ENCODE measurements at regions not wholly inside any gene's neighbourhood (a gene's known extent, or its start where the extent isn't known, plus 50 kb on each side); places are given as distances from the start of the nearest gene placed in this dataset.
"Not testable (repeated sequence)": the region's sequence is repeated elsewhere in the genome, so short reads cannot be mapped to it uniquely, and the experiment has no call there.

- no peak for TF ChIP-seq CTCF (IDR thresholded peaks at IDR 0.05; ENCODE audit: insufficient read depth, low read length)
- H3K4me3 ChIP-seq (ENCODE audit: low read depth, low read length), result no peak overlapping the region
- DNase-seq (ENCODE audit: low read depth), result no peak
Measured at GRCh38 chr18:43774497-43774896, 497.2 kb upstream of the SYT4 start.

- H3K4me3 ChIP-seq (ENCODE audit: low read depth, low read length), result no peak overlapping the region
- TF ChIP-seq CTCF (IDR thresholded peaks at IDR 0.05; ENCODE audit: insufficient read depth, low read length), result no peak
- no peak for DNase-seq (ENCODE audit: low read depth)
Measured at GRCh38 chr18:43775591-43775990, 498.3 kb upstream of the SYT4 start.

GRCh38 chr18:43776997-43777396, 499.7 kb upstream of the SYT4 start:
- DNase-seq (ENCODE audit: low read depth), result no peak
- H3K4me3 ChIP-seq (ENCODE audit: low read depth, low read length), result no peak overlapping the region
- TF ChIP-seq CTCF (IDR thresholded peaks at IDR 0.05; ENCODE audit: insufficient read depth, low read length), result no peak

GRCh38 chr18:43777636-43778304, 500.5 kb upstream of the SYT4 start:
- H3K4me3 ChIP-seq (ENCODE audit: low read depth, low read length), result no peak overlapping the region
- DNase-seq (ENCODE audit: low read depth), result no peak
- no peak for TF ChIP-seq CTCF (IDR thresholded peaks at IDR 0.05; ENCODE audit: insufficient read depth, low read length)

- peak; percentile 16 for DNase-seq (ENCODE audit: low read depth)
- no peak for TF ChIP-seq CTCF (IDR thresholded peaks at IDR 0.05; ENCODE audit: insufficient read depth, low read length)
- H3K4me3 ChIP-seq (ENCODE audit: low read depth, low read length), result no peak overlapping the region
Measured at GRCh38 chr18:43780782-43781340, 503.6 kb upstream of the SYT4 start.

GRCh38 chr18:43785158-43785557, 507.9 kb upstream of the SYT4 start:
- H3K4me3 ChIP-seq (ENCODE audit: low read depth, low read length), result no peak overlapping the region
- TF ChIP-seq CTCF (IDR thresholded peaks at IDR 0.05; ENCODE audit: insufficient read depth, low read length), result no peak

GRCh38 chr18:43786893-43787292, 509.6 kb upstream of the SYT4 start:
- DNase-seq (ENCODE audit: low read depth), result no peak
- no peak overlapping the region for H3K4me3 ChIP-seq (ENCODE audit: low read depth, low read length)
- no peak for TF ChIP-seq CTCF (IDR thresholded peaks at IDR 0.05; ENCODE audit: insufficient read depth, low read length)

More at GRCh38 chr18:43785158-43785557, 507.9 kb upstream of the SYT4 start:
- no peak for DNase-seq (ENCODE audit: low read depth)

- DNase-seq (ENCODE audit: low read depth); H3K4me3 ChIP-seq (ENCODE audit: low read depth, low read length): not testable (repeated sequence)
Measured at GRCh38 chr18:43787721-43788120, 510.4 kb upstream of the SYT4 start.

All from fibroblast of the aortic adventitia (primary cell).